ENCODE measurements at regions not wholly inside any gene's neighbourhood (a gene's known extent, or its start where the extent isn't known, plus 50 kb on each side); places are given as distances from the start of the nearest gene placed in this dataset.

DNA sequence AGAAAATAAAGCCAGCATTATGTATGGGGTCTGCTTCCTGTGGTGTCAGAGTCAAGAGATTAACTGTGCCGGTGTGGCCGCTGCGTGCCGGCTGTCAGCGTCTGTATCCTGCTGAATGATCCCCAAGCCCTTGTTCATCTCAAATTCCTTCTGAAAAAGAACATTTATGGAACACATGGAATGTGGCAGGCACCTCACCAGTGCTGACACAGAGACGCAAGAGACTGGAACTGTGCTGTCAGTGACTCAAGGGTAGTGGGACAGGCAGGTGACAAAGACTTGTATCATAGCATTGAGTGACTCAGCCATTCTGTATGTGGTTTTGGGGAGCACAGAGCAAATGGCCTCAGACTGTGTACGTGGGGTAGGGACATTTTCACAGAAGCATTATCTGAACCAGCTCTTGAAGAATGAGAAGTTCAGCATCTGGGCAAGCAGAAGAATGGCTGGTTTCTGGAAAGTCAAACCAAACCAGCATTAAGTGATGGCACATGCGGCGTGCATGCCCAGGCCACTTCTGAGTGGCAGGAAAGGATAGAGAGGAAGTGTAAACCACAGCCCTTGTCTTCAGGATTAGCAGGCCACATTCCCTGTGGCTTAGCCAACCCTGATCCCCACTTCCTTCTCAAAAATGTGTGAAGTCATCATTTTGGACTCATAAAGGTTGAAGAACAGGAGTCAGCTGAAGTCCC lies 54.0 kb upstream of the IRS2 start:
- TF ChIP-seq EZH2phosphoT487 (IDR thresholded peaks at IDR 0.05; ENCODE audit: insufficient read depth, low read depth) (no peak), EZH2 (IDR thresholded peaks at IDR 0.05; ENCODE audit: insufficient read depth, poor library complexity, severe bottlenecking) (no peak)

All from GM23248 (cell line).